ENCODE measurements at regions not wholly inside any gene's neighbourhood (a gene's known extent, or its start where the extent isn't known, plus 50 kb on each side); places are given as distances from the start of the nearest gene placed in this dataset.

DNA sequence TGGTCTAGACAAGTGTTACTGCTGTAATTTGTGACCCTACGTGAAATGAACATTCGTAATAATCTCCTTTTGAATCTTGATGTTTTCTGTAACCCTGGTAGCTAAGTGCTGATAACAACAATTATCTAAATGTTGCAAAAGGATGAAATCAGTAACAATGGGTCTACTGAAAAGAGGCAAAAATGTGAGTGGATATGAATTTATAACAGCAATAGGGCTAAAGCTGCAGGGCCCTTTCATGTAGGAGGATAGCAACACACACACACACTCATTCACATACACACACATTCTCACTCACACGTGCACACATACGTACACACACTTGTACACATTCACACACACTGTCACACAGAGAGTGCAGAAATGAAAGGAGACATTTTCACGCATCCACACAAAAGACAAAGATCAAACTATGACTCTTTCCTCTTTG is 200.8 kb upstream of the NEBL start:
- no peaks in the 10 kb centered on the region for H3K27me3 ChIP-seq (replicated peaks in 1 of 2; ENCODE audit: control insufficient read depth in 2 of 2, extremely low read depth in 1 of 2, insufficient read depth in 2 of 2, low read length in 1 of 2)
- Mint-ChIP-seq H3K4me3 (no peak overlapping the region), H3K36me3 (no peaks in the 10 kb centered on the region), H3K4me1 (peaks cover 4 to 8% (median 8%) of the 10 kb centered on the region in 3 donors), H3K27me3 (no peaks in the 10 kb centered on the region), H3K9me3 (no peaks in the 10 kb centered on the region), H3K27ac (no peak overlapping the region)
- H3K4me3 ChIP-seq (ENCODE audit: control insufficient read depth in 1 of 2, extremely low read depth in 1 of 2, low read length in 1 of 2): no peak overlapping the region
- ChIA-PET POLR2A (no interaction called here), CTCF (no interaction called here)
- H3K36me3 ChIP-seq (ENCODE audit: control insufficient read depth in 2 of 2, extremely low read depth in 1 of 2, insufficient read depth in 1 of 2, low read length in 1 of 2): no peaks in the 10 kb centered on the region
- DNase-seq (no peak), ATAC-seq (replicated peaks in 1 of 4) (no peak)
- no peak overlapping the region for H3K27ac ChIP-seq (ENCODE audit: low read length)
- no peaks in the 10 kb centered on the region for H3K4me1 ChIP-seq (ENCODE audit: control insufficient read depth in 1 of 2, extremely low read depth in 1 of 2, insufficient read depth in 2 of 2, low read length in 2 of 2)
- no peaks in the 10 kb centered on the region for H3K9me3 ChIP-seq
- 86% methylated on average over 4 of the region's 5 CpGs for WGBS (ENCODE audit: insufficient coverage)

DNA sequence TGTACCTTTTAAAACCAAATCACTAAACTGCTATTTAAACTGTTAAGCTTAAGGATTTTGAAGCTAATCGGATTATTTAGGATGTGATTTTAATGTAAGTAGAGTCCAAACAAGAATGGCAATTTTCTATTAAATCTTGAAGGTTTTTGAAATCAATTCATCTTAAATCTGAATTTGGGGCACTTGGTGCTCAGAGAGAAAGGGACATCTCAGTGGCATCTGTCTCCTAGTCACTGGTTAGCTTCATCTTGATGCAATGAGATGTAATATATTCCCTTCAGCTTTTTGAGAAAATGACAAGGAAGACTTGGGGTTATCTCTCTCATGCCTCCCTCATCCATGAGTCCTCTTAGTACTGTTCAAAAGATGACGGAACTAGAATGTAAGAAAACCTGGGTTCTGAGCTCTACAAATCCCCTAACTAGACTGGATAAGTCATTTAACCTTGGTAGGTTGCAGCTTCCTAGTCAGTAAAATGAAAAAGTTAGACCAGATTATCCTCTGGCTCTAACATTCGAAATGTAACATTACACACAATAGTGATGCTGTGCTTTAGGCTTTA is 198.5 kb upstream of the NEBL start:
- no peak overlapping the region for H3K27ac ChIP-seq (ENCODE audit: low read length)
- 57% methylated on average over 1 of the region's 3 CpGs for WGBS (ENCODE audit: insufficient coverage)
- ATAC-seq (replicated peaks in 1 of 4): no peak
- no peaks in the 10 kb centered on the region for H3K9me3 ChIP-seq
- peaks cover 4 to 8% (median 8%) of the 10 kb centered on the region in 3 donors for H3K4me1 Mint-ChIP-seq
- H3K27me3 ChIP-seq (replicated peaks in 1 of 2; ENCODE audit: control insufficient read depth in 2 of 2, extremely low read depth in 1 of 2, insufficient read depth in 2 of 2, low read length in 1 of 2): no peaks in the 10 kb centered on the region
- no peaks in the 10 kb centered on the region for H3K36me3 Mint-ChIP-seq
- H3K4me3 ChIP-seq (ENCODE audit: control insufficient read depth in 1 of 2, extremely low read depth in 1 of 2, low read length in 1 of 2): no peak overlapping the region
- no peak overlapping the region for H3K4me3 Mint-ChIP-seq
- H3K27ac Mint-ChIP-seq: no peak overlapping the region
- ChIA-PET CTCF (no interaction called here), POLR2A (no interaction called here)
- no peaks in the 10 kb centered on the region for H3K36me3 ChIP-seq (ENCODE audit: control insufficient read depth in 2 of 2, extremely low read depth in 1 of 2, insufficient read depth in 1 of 2, low read length in 1 of 2)
- no peak for DNase-seq
- no peaks in the 10 kb centered on the region for H3K27me3 Mint-ChIP-seq
- no peaks in the 10 kb centered on the region for H3K9me3 Mint-ChIP-seq
- no peaks in the 10 kb centered on the region for H3K4me1 ChIP-seq (ENCODE audit: control insufficient read depth in 1 of 2, extremely low read depth in 1 of 2, insufficient read depth in 2 of 2, low read length in 2 of 2)

DNA sequence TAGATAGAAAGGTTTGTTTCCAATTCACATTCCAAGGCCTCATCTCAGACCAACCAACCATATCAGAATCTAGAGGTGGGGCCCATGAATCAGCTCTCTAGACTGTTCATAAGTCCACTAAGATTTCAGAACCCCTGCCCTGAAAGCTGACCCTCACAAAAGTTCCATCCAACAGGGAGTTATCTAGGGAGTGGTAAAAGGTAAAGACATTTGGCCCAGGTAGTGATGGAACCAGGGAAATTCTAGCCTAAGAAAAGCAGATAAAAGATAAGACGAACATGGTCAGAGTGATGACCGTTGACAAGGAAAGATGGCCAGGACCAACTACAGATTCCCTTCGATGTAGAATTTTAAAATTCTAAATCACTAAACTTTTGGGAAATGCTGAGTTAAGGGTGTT is 198.0 kb upstream of the NEBL start:
- H3K4me3 Mint-ChIP-seq: no peak overlapping the region
- peaks cover 4 to 8% (median 8%) of the 10 kb centered on the region in 3 donors for H3K4me1 Mint-ChIP-seq
- no CpG with 5 or more reads among the region's 3 CpGs for WGBS (ENCODE audit: insufficient coverage)
- H3K27ac Mint-ChIP-seq: no peak overlapping the region
- no peak overlapping the region for H3K4me3 ChIP-seq (ENCODE audit: control insufficient read depth in 1 of 2, extremely low read depth in 1 of 2, low read length in 1 of 2)
- H3K9me3 ChIP-seq: no peaks in the 10 kb centered on the region
- CTCF ChIA-PET: no interaction called here
- DNase-seq: no peak
- no peaks in the 10 kb centered on the region for H3K27me3 Mint-ChIP-seq
- H3K4me1 ChIP-seq (ENCODE audit: control insufficient read depth in 1 of 2, extremely low read depth in 1 of 2, insufficient read depth in 2 of 2, low read length in 2 of 2): no peaks in the 10 kb centered on the region
- no peaks in the 10 kb centered on the region for H3K9me3 Mint-ChIP-seq
- H3K27ac ChIP-seq (ENCODE audit: low read length): no peak overlapping the region
- H3K27me3 ChIP-seq (replicated peaks in 1 of 2; ENCODE audit: control insufficient read depth in 2 of 2, extremely low read depth in 1 of 2, insufficient read depth in 2 of 2, low read length in 1 of 2): no peaks in the 10 kb centered on the region
- POLR2A ChIA-PET: no interaction called here
- no peak for ATAC-seq (replicated peaks in 1 of 4)
- no peaks in the 10 kb centered on the region for H3K36me3 ChIP-seq (ENCODE audit: control insufficient read depth in 2 of 2, extremely low read depth in 1 of 2, insufficient read depth in 1 of 2, low read length in 1 of 2)
- no peaks in the 10 kb centered on the region for H3K36me3 Mint-ChIP-seq

DNA sequence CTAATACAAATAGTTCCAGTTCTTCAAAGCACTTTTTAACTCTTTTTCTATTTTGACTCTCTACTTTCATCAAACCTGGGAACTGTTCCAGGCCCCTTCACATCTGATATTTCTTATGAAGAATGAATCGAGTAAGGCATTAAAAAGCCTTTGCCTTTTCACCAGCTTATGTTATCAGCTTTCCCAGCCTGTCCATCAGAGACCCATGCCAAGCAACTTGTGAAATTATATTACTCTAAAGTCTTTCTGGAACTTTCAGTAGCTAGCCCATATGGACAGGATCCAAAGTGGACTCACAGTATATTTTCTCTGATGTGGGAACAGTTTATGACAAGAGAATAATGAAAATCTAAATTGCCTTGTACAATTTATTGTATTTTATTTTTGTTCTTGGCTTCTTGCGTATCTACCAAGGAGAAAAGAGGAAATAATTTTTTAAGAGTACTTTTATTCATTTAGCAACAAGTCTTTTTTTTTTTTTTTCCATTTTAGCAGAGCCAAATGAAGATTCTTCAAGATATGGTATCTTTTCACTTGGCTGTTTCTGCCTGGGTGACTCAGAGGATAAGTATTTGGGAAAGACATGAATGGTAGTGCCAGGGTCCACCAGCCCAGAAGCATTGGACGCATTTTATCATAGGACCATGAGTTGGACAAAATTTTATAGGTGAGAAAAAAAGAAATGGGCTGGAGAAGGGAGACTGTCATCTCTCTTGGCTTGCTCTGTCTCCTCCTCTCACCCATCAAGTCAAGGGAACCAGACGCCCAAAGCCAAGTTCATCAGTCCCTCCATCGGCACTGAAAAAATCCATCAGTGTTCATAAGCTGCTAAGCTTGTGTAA is 195.8 kb upstream of the NEBL start:
- POLR2A ChIA-PET: no interaction called here

DNA sequence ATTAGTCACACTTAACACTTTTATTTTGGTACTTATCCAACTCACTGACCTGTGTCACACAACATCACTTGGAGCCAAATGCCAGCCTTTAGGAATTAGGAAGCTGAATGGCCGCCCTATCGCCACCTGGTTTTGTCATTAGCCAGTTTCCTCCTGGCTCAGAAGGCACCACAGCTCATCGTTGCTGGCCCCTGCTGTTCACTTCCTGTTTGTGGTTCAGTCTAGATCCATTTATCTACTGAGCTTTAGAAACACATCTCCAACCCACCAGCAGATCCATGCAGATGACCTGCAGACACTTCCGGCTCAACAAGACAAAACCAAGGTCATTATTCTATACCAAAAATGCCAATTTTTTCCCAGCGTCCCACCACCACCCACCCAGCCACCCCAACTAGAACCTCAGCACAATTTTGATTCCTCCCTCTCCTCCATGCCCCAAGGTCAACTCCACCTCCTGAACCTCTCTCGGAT is 193.5 kb upstream of the NEBL start:
- H3K4me3 ChIP-seq (ENCODE audit: control insufficient read depth in 1 of 2, extremely low read depth in 1 of 2, low read length in 1 of 2): no peak overlapping the region
- H3K27ac ChIP-seq (ENCODE audit: low read length): no peak overlapping the region
- no peak for DNase-seq
- no peaks in the 10 kb centered on the region for H3K9me3 ChIP-seq
- Mint-ChIP-seq H3K27ac (no peak overlapping the region), H3K4me1 (no peaks in the 10 kb centered on the region), H3K9me3 (peaks cover 0 to 5% (median 0%) of the 10 kb centered on the region in 3 donors), H3K27me3 (peaks cover 2 to 11% of the 10 kb centered on the region in 2 donors), H3K36me3 (no peaks in the 10 kb centered on the region), H3K4me3 (no peak overlapping the region)
- ATAC-seq (replicated peaks in 1 of 4): no peak
- WGBS (ENCODE audit: insufficient coverage): 76% methylated on average over 6 of the region's 6 CpGs
- H3K4me1 ChIP-seq (ENCODE audit: control insufficient read depth in 1 of 2, extremely low read depth in 1 of 2, insufficient read depth in 2 of 2, low read length in 2 of 2): no peaks in the 10 kb centered on the region
- ChIA-PET POLR2A (no interaction called here), CTCF (no interaction called here)
- H3K36me3 ChIP-seq (ENCODE audit: control insufficient read depth in 2 of 2, extremely low read depth in 1 of 2, insufficient read depth in 1 of 2, low read length in 1 of 2): no peaks in the 10 kb centered on the region
- H3K27me3 ChIP-seq (replicated peaks in 1 of 2; ENCODE audit: control insufficient read depth in 2 of 2, extremely low read depth in 1 of 2, insufficient read depth in 2 of 2, low read length in 1 of 2): peaks cover 0 to 2% of the 10 kb centered on the region in 2 experiments

More for the DNA sequence above, 195.8 kb upstream of the NEBL start:
- CTCF ChIA-PET: no interaction called here
- no peaks in the 10 kb centered on the region for H3K27me3 ChIP-seq (replicated peaks in 1 of 2; ENCODE audit: control insufficient read depth in 2 of 2, extremely low read depth in 1 of 2, insufficient read depth in 2 of 2, low read length in 1 of 2)
- DNase-seq (no peak), ATAC-seq (replicated peaks in 1 of 4) (no peak)
- Mint-ChIP-seq H3K36me3 (no peaks in the 10 kb centered on the region), H3K27ac (no peak overlapping the region), H3K27me3 (peaks cover 2 to 8% of the 10 kb centered on the region in 2 donors), H3K4me1 (no peaks in the 10 kb centered on the region), H3K4me3 (no peak overlapping the region), H3K9me3 (no peaks in the 10 kb centered on the region)
- H3K4me1 ChIP-seq (ENCODE audit: control insufficient read depth in 1 of 2, extremely low read depth in 1 of 2, insufficient read depth in 2 of 2, low read length in 2 of 2): no peaks in the 10 kb centered on the region
- 100% methylated on average over 1 of the region's 5 CpGs for WGBS (ENCODE audit: insufficient coverage)
- H3K27ac ChIP-seq (ENCODE audit: low read length): no peak overlapping the region
- no peaks in the 10 kb centered on the region for H3K9me3 ChIP-seq
- no peak overlapping the region for H3K4me3 ChIP-seq (ENCODE audit: control insufficient read depth in 1 of 2, extremely low read depth in 1 of 2, low read length in 1 of 2)
- H3K36me3 ChIP-seq (ENCODE audit: control insufficient read depth in 2 of 2, extremely low read depth in 1 of 2, insufficient read depth in 1 of 2, low read length in 1 of 2): no peaks in the 10 kb centered on the region

DNA sequence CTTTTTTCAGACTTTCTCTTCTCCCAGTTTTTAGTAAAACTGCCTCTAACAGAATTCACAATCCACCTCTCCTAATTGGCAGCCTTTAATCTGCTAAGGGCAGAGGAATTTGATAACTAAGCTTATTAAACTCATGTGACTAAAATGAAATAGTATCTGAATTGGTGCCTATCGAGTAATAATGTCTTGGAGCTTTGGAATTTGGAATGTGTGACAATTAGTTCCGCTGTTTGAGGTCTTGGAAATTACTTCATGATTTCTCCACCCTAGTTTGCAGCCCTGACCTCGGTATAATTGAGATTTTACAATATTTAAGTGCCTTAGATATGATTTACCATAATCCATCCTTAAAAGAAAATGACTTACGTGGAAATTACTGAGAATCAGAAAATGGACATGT is 190.4 kb upstream of the NEBL start:
- ChIA-PET POLR2A (no interaction called here), CTCF (no interaction called here)
- H3K36me3 ChIP-seq (ENCODE audit: control insufficient read depth in 2 of 2, extremely low read depth in 1 of 2, insufficient read depth in 1 of 2, low read length in 1 of 2): no peaks in the 10 kb centered on the region
- ATAC-seq (replicated peaks in 1 of 4) (no peak), DNase-seq (no peak)
- H3K9me3 ChIP-seq: no peaks in the 10 kb centered on the region
- Mint-ChIP-seq H3K36me3 (no peaks in the 10 kb centered on the region), H3K4me3 (no peak overlapping the region), H3K4me1 (no peaks in the 10 kb centered on the region), H3K27me3 (peaks cover 2 to 11% of the 10 kb centered on the region in 2 donors), H3K27ac (no peak overlapping the region), H3K9me3 (peaks cover 0 to 5% (median 0%) of the 10 kb centered on the region in 3 donors)
- no peaks in the 10 kb centered on the region for H3K4me1 ChIP-seq (ENCODE audit: control insufficient read depth in 1 of 2, extremely low read depth in 1 of 2, insufficient read depth in 2 of 2, low read length in 2 of 2)
- WGBS (ENCODE audit: insufficient coverage): 80% methylated on average over 1 of the region's 4 CpGs
- no peak overlapping the region for H3K4me3 ChIP-seq (ENCODE audit: control insufficient read depth in 1 of 2, extremely low read depth in 1 of 2, low read length in 1 of 2)
- H3K27ac ChIP-seq (ENCODE audit: low read length): no peak overlapping the region
- H3K27me3 ChIP-seq (replicated peaks in 1 of 2; ENCODE audit: control insufficient read depth in 2 of 2, extremely low read depth in 1 of 2, insufficient read depth in 2 of 2, low read length in 1 of 2): peaks cover 0 to 2% of the 10 kb centered on the region in 2 experiments

All from T-cell (primary cell).